ENCODE measurements at regions not wholly inside any gene's neighbourhood (a gene's known extent, or its start where the extent isn't known, plus 50 kb on each side); places are given as distances from the start of the nearest gene placed in this dataset.

- DNase-seq (ENCODE audit: extremely low read depth in 1 of 4, low spot score in 3 of 4): no peak
- no peaks in the 10 kb centered on the region for H3K27me3 ChIP-seq (ENCODE audit: control insufficient read depth in 2 of 2, insufficient read depth in 2 of 2, low read length in 2 of 2)
- POLR2A ChIA-PET: no interaction called here
- no peaks in the 10 kb centered on the region for H3K9me3 ChIP-seq (replicated peaks; ENCODE audit: control insufficient read depth, insufficient read depth, low read depth, low read length)
- ATAC-seq: no peak
- H3K79me2 ChIP-seq (ENCODE audit: control insufficient read depth, insufficient read depth, low read length): no peaks in the 10 kb centered on the region
- no peak overlapping the region for H3K27ac ChIP-seq (ENCODE audit: extremely low read depth, low read depth, low read length)
- TF ChIP-seq SLC30A9 (CRISPR knock-in tag; IDR thresholded peaks at IDR 0.05) (no peak), EWSR1 (IDR thresholded peaks at IDR 0.05; ENCODE audit: borderline replicate concordance, low read depth, partially characterized antibody) (no peak), ZNF316 (IDR thresholded peaks at IDR 0.05) (peak; percentile 61), ZNF77 (CRISPR knock-in tag; IDR thresholded peaks at IDR 0.05) (no peak), MAFK (IDR thresholded peaks at IDR 0.05; ENCODE audit: low read length) (peak; percentile 73), SMARCA5 (IDR thresholded peaks at IDR 0.05) (no peak), MAFF (IDR thresholded peaks at IDR 0.05; ENCODE audit: low read length) (peak; percentile 71; the same call in 1 of the 2 replicates)
- H3K4me2 ChIP-seq (ENCODE audit: insufficient read depth, low read length): no peak overlapping the region
- H3K4me1 ChIP-seq (replicated peaks in 1 of 2; ENCODE audit: control insufficient read depth in 2 of 2, insufficient read depth in 2 of 2, low read length in 2 of 2): no peaks in the 10 kb centered on the region
- in situ Hi-C loops (cut with MboI) (no loop called here), intact Hi-C loops (cut with micrococcal nuclease) (no loop called here)
- H3K9ac ChIP-seq (ENCODE audit: insufficient read depth in 1 of 2, low read depth in 2 of 2, low read length in 2 of 2): no peak overlapping the region
- no peak overlapping the region for H3K4me3 ChIP-seq
- no peaks in the 10 kb centered on the region for H3K36me3 ChIP-seq (ENCODE audit: control insufficient read depth, insufficient read depth, low read length)
- CTCF ChIA-PET (ENCODE audit: low intra/inter-chr PET ratio): no interaction called here
- FAIRE-seq: no peak
- H4K20me1 ChIP-seq (replicated peaks; ENCODE audit: control insufficient read depth, insufficient read depth, low read length): no peaks in the 10 kb centered on the region
- no peak overlapping the region for H2AFZ ChIP-seq (ENCODE audit: low read depth, low read length)
- BruUV-seq (replicated peaks): no TSS peak
- no peaks in the 10 kb centered on the region for H3K9me1 ChIP-seq (ENCODE audit: control insufficient read depth, insufficient read depth, low read length)
Observed at GRCh38 chr3:164096352-164096751, 981.9 kb downstream of the SI start.

- Histone ChIP-seq H3K9ac (ENCODE audit: insufficient read depth in 1 of 2, low read depth in 2 of 2, low read length in 2 of 2) (no peak overlapping the region), H3K36me3 (ENCODE audit: control insufficient read depth, insufficient read depth, low read length) (no peaks in the 10 kb centered on the region), H2AFZ (ENCODE audit: low read depth, low read length) (no peak overlapping the region), H3K79me2 (ENCODE audit: control insufficient read depth, insufficient read depth, low read length) (no peaks in the 10 kb centered on the region), H3K4me1 (replicated peaks in 1 of 2; ENCODE audit: control insufficient read depth in 2 of 2, insufficient read depth in 2 of 2, low read length in 2 of 2) (no peaks in the 10 kb centered on the region), H3K27me3 (ENCODE audit: control insufficient read depth in 2 of 2, insufficient read depth in 2 of 2, low read length in 2 of 2) (no peaks in the 10 kb centered on the region), H4K20me1 (replicated peaks; ENCODE audit: control insufficient read depth, insufficient read depth, low read length) (no peaks in the 10 kb centered on the region), H3K9me1 (ENCODE audit: control insufficient read depth, insufficient read depth, low read length) (no peaks in the 10 kb centered on the region), H3K27ac (ENCODE audit: extremely low read depth, low read depth, low read length) (no peak overlapping the region), H3K4me3 (no peak overlapping the region), H3K4me2 (ENCODE audit: insufficient read depth, low read length) (no peak overlapping the region), H3K9me3 (replicated peaks; ENCODE audit: control insufficient read depth, insufficient read depth, low read depth, low read length) (no peaks in the 10 kb centered on the region)
- DNase-seq (ENCODE audit: extremely low read depth in 1 of 4, low spot score in 3 of 4): no peak
- 6% methylated on average over 2 of the region's 2 CpGs for WGBS (ENCODE audit: insufficient coverage, low coverage, missing lambda C conversion rate)
- FAIRE-seq: no peak
- ChIA-PET POLR2A (no interaction called here), CTCF (ENCODE audit: low intra/inter-chr PET ratio) (no interaction called here)
- BruUV-seq (replicated peaks): no TSS peak
- in situ Hi-C loops (cut with MboI) (no loop called here), intact Hi-C loops (cut with micrococcal nuclease) (no loop called here)
- ATAC-seq: no peak
- TF ChIP-seq BMI1 (IDR thresholded peaks at IDR 0.05; ENCODE audit: low read length) (no peak), GABPA (tag; conservative IDR thresholded peaks at IDR 0.05; ENCODE audit: low read depth) (no peak), ZNF586 (CRISPR knock-in tag; conservative IDR thresholded peaks at IDR 0.05) (no peak), KAT2B (IDR thresholded peaks at IDR 0.05; ENCODE audit: low read depth, low read length) (no peak), ZBTB2 (IDR thresholded peaks at IDR 0.05) (no peak), HNRNPL (IDR thresholded peaks at IDR 0.05; ENCODE audit: low read depth, low read length) (no peak), TCF3 (CRISPR knock-in tag; IDR thresholded peaks at IDR 0.05) (no peak), NCOA1 (IDR thresholded peaks at IDR 0.05; ENCODE audit: low read depth) (no peak), ZNF780A (CRISPR knock-in tag; IDR thresholded peaks at IDR 0.05) (no peak), ZNF830 (CRISPR knock-in tag; IDR thresholded peaks at IDR 0.05) (no peak), SRSF9 (IDR thresholded peaks at IDR 0.05; ENCODE audit: borderline replicate concordance, low read depth, low read length) (no peak)
- TF ChIP-seq, protein P1, sequence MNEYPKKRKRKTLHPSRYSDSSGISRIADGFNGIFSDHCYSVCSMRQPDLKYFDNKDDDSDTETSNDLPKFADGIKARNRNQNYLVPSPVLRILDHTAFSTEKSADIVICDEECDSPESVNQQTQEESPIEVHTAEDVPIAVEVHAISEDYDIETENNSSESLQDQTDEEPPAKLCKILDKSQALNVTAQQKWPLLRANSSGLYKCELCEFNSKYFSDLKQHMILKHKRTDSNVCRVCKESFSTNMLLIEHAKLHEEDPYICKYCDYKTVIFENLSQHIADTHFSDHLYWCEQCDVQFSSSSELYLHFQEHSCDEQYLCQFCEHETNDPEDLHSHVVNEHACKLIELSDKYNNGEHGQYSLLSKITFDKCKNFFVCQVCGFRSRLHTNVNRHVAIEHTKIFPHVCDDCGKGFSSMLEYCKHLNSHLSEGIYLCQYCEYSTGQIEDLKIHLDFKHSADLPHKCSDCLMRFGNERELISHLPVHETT (CRISPR knock-in tag; conservative IDR thresholded peaks at IDR 0.05 in 1 of 2, IDR thresholded peaks at IDR 0.05 in 1 of 2): no peak
Observed at GRCh38 chr3:164095949-164096348, 982.3 kb downstream of the SI start.
